ENCODE measurements at regions not wholly inside any gene's neighbourhood (a gene's known extent, or its start where the extent isn't known, plus 50 kb on each side); places are given as distances from the start of the nearest gene placed in this dataset.

DNA sequence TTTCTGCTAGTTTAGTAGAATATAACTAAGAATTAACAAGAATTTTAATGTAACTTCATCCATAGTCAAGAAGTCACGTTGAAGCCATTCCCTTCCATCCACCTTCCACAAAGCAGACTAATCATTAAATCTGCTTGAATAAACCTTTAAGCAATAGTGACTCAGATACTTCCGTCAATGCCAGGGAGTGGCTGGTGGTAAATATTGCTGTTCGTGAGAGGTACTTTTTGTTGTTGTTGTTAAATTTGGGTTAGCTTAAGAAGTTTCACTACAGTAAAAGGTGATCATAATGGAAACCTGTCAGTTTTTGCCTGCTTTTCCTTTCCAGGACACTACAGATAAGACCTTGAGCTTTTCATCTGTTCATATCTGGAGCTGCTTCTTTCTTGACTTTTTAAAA is 316.3 kb downstream of the TMA16 start:
- POLR2A ChIA-PET: no interaction called here
- DNase-seq (ENCODE audit: low read depth, low spot score): no peak
- TF ChIP-seq, protein P1, sequence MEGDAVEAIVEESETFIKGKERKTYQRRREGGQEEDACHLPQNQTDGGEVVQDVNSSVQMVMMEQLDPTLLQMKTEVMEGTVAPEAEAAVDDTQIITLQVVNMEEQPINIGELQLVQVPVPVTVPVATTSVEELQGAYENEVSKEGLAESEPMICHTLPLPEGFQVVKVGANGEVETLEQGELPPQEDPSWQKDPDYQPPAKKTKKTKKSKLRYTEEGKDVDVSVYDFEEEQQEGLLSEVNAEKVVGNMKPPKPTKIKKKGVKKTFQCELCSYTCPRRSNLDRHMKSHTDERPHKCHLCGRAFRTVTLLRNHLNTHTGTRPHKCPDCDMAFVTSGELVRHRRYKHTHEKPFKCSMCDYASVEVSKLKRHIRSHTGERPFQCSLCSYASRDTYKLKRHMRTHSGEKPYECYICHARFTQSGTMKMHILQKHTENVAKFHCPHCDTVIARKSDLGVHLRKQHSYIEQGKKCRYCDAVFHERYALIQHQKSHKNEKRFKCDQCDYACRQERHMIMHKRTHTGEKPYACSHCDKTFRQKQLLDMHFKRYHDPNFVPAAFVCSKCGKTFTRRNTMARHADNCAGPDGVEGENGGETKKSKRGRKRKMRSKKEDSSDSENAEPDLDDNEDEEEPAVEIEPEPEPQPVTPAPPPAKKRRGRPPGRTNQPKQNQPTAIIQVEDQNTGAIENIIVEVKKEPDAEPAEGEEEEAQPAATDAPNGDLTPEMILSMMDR (IDR thresholded peaks at IDR 0.05; ENCODE audit: insufficient read depth, low read length, missing control alignments): no peak
- H3K4me3 ChIP-seq (ENCODE audit: low read depth, low read length): no peak overlapping the region
- CTCF ChIA-PET: no interaction called here

DNA sequence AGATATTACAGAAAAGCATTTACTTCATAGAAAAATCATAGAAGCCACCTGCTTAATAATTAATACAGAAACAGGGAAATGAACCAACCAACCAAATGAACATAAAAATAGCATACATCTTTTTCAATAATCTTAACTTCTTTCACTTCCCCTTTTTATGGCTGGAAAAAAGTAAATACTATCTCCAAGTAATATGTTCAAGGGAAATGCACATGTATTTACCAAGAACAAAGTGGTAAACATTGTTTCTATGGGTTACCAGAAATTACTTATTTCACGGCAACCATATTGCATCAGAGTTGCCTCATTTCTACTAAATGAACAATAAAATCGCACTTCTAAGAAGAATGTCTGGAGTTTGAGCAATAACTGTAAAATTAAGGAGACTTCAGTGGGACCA is 321.3 kb downstream of the TMA16 start:
- ChIA-PET POLR2A (no interaction called here), CTCF (no interaction called here)
- no peak overlapping the region for H3K4me3 ChIP-seq (ENCODE audit: low read depth, low read length)
- TF ChIP-seq, protein P1 (IDR thresholded peaks at IDR 0.05; ENCODE audit: insufficient read depth, low read length, missing control alignments): no peak
- DNase-seq (ENCODE audit: low read depth, low spot score): no peak

DNA sequence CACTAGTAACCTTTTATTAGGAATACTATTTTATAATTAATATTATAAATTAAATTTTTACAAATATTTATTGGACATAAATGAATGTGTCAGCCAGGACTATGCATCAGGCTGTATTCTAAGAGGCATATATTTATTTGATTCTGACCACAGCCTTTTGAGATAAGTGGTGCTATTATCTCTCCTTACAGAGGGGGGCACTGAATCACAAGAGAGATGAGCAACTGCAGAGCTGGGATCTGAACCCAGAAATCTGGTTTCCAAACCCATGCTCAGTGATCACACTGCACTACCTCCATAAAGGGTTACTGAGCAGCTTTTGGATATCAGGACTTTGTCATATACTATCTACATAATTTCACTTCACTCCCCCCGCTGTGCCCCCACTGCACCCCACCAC is 322.0 kb downstream of the TMA16 start:
- ChIA-PET CTCF (no interaction called here), POLR2A (no interaction called here)
- DNase-seq (ENCODE audit: low read depth, low spot score): no peak
- no peak overlapping the region for H3K4me3 ChIP-seq (ENCODE audit: low read depth, low read length)
- TF ChIP-seq, protein P1 (IDR thresholded peaks at IDR 0.05; ENCODE audit: insufficient read depth, low read length, missing control alignments): no peak

DNA sequence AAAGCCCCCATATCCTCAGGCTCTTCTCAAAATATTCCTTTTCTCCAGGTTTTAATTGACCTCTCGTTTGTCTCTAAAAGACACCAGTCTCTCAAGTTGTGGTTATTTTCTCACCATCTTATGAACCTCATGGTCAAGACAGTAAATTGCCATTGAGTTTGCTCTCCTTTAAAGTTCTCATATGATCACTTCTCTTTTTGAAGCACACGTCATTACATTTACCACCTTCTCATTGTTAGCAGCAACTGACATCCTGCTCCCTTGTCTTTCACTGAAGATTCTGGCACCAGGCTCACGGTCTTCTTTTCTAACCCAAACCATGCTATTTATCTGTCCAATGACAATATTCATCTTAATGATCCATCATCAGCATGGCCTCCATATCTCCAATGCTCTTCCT is 324.2 kb downstream of the TMA16 start:
- ChIA-PET POLR2A (no interaction called here), CTCF (no interaction called here)
- H3K4me3 ChIP-seq (ENCODE audit: low read depth, low read length): no peak overlapping the region
- TF ChIP-seq, protein P1 (IDR thresholded peaks at IDR 0.05; ENCODE audit: insufficient read depth, low read length, missing control alignments): no peak
- no peak for DNase-seq (ENCODE audit: low read depth, low spot score)

DNA sequence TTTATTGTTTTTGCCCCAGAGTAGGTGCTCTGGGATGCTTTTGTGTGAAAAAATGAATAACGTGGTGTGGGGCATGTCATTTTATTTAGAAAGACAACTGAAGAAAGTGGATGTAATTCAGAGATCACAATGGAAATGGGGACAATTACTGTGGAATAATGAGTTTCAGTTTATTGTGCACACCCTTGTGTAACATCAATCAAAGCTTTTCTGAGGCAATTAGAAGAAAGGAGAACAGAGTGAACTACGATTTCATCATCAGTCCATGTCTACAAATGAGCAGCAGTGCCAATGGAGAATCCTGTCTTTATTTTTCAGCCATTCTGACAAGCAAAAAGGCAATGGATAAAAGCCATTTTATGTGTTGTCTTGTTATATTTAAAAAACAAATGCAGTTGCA is 339.2 kb downstream of the TMA16 start:
- TF ChIP-seq, protein P1 (IDR thresholded peaks at IDR 0.05; ENCODE audit: insufficient read depth, low read length, missing control alignments): no peak
- no peak for DNase-seq (ENCODE audit: low read depth, low spot score)
- POLR2A ChIA-PET: no interaction called here
- no peak overlapping the region for H3K4me3 ChIP-seq (ENCODE audit: low read depth, low read length)
- CTCF ChIA-PET: no interaction called here

DNA sequence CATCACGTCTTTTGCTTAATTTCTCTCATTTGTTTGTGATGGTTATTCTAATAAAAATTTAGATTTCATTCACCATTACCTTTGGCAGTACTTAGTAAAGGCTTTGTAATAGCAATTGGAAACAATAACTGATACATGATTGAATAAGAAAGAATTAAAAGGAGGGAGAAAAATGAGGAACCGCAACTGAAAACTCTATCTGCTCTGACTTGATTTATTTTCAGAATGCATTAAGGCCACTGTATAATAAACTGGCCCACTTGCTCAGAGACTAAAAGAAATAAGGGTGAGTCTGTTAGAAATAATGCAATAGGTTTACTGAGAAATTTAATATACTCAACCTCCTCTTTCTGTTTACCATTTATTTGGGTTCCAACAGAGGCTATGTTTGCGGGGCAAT is 351.5 kb downstream of the TMA16 start:
- ChIA-PET POLR2A (no interaction called here), CTCF (no interaction called here)
- DNase-seq (ENCODE audit: low read depth, low spot score): no peak
- no peak overlapping the region for H3K4me3 ChIP-seq (ENCODE audit: low read depth, low read length)
- TF ChIP-seq, protein P1 (IDR thresholded peaks at IDR 0.05; ENCODE audit: insufficient read depth, low read length, missing control alignments): no peak

Data from AG04449 (cell line).